ENCODE measurements at regions not wholly inside any gene's neighbourhood (a gene's known extent, or its start where the extent isn't known, plus 50 kb on each side); places are given as distances from the start of the nearest gene placed in this dataset.

GRCh38 chr9:126270556-126270955 lies 56.1 kb upstream of the MVB12B start:
- dilution Hi-C loops (cut with MboI; ENCODE audit: extremely low pct_ligation_motif_present, low sequenced_read_pairs) = no loop called here

More at GRCh38 chr9:126270556-126270955, 56.1 kb upstream of the MVB12B start:
- Histone ChIP-seq H3K9me1 (replicated peaks; ENCODE audit: control insufficient read depth, extremely low read depth, insufficient read depth, low read length) (no peaks in the 10 kb centered on the region), H3K9me3 (replicated peaks; ENCODE audit: control insufficient read depth, insufficient read depth, low read length) (no peaks in the 10 kb centered on the region), H2AFZ (ENCODE audit: low read depth, low read length) (no peak overlapping the region), H3K4me2 (ENCODE audit: insufficient read depth, low read length) (no peak overlapping the region), H3K36me3 (ENCODE audit: control insufficient read depth in 2 of 2, extremely low read depth in 1 of 2, insufficient read depth in 2 of 2, low read length in 2 of 2) (no peaks in the 10 kb centered on the region), H3K9ac (replicated peaks; ENCODE audit: extremely low read depth, insufficient read depth, low read length) (no peak overlapping the region), H3K27ac (ENCODE audit: insufficient read depth, low read depth, low read length) (no peak overlapping the region), H3K79me2 (ENCODE audit: control insufficient read depth, insufficient read depth, low read length) (no peaks in the 10 kb centered on the region), H3K4me1 (ENCODE audit: control insufficient read depth, extremely low read depth, insufficient read depth, low read length) (no peaks in the 10 kb centered on the region), H4K20me1 (replicated peaks; ENCODE audit: control insufficient read depth, extremely low read depth, insufficient read depth, low read length) (no peaks in the 10 kb centered on the region), H3K4me3 (replicated peaks in 1 of 3; ENCODE audit: insufficient read depth in 1 of 3, low read depth in 1 of 3, low read length in 3 of 3) (no peak overlapping the region), H3K27me3 (ENCODE audit: control insufficient read depth in 2 of 2, insufficient read depth in 2 of 2, low read length in 2 of 2) (peaks cover 9 to 18% of the 10 kb centered on the region in 2 experiments)
- intact Hi-C loops (cut with micrococcal nuclease) = no loop called here
- TF ChIP-seq EZH2 (IDR thresholded peaks at IDR 0.05; ENCODE audit: borderline replicate concordance, low read depth, low read length, severe bottlenecking) (no peak), FOS (IDR thresholded peaks at IDR 0.05; ENCODE audit: borderline replicate concordance, insufficient read depth, low read length) (no peak), POLR2AphosphoS5 (IDR thresholded peaks at IDR 0.05; ENCODE audit: insufficient read depth, low read depth, low read length) (no peak), POLR2A (IDR thresholded peaks at IDR 0.05; ENCODE audit: low read depth, low read length) (no peak), JUN (IDR thresholded peaks at IDR 0.05; ENCODE audit: borderline replicate concordance, insufficient read depth, insufficient read length, low read depth) (no peak), GATA2 (IDR thresholded peaks at IDR 0.05; ENCODE audit: insufficient read depth, insufficient read length, low read depth, low read length) (no peak), CTCF (IDR thresholded peaks at IDR 0.05; ENCODE audit: extremely low read depth in 1 of 2, insufficient read depth in 1 of 2, low read depth in 1 of 2, low read length in 2 of 2) (no peak), MYC (IDR thresholded peaks at IDR 0.05; ENCODE audit: low read depth, low read length) (no peak)
- TF ChIP-seq, protein P1, sequence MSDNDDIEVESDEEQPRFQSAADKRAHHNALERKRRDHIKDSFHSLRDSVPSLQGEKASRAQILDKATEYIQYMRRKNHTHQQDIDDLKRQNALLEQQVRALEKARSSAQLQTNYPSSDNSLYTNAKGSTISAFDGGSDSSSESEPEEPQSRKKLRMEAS (IDR thresholded peaks at IDR 0.05; ENCODE audit: insufficient read depth, insufficient read length) = no peak
- FAIRE-seq (no peak), DNase-seq (ENCODE audit: low read depth, low spot score) (no peak)
- ChIA-PET POLR2A (no interaction called here), CTCF (no interaction called here)
- BruUV-seq (replicated peaks) = no TSS peak

All from endothelial cell of umbilical vein (primary cell).